ENCODE measurements at regions not wholly inside any gene's neighbourhood (a gene's known extent, or its start where the extent isn't known, plus 50 kb on each side); places are given as distances from the start of the nearest gene placed in this dataset.

- Histone ChIP-seq H3K4me3 (no peak overlapping the region), H3K79me2 (ENCODE audit: low read depth) (no peaks in the 10 kb centered on the region), H4K20me1 (ENCODE audit: insufficient read depth) (no peaks in the 10 kb centered on the region), H3K9me3 (ENCODE audit: insufficient read depth, low read depth) (no peaks in the 10 kb centered on the region), H3K27ac (no peak overlapping the region), H3K4me2 (no peak overlapping the region), H2AFZ (no peak overlapping the region), H3K4me1 (replicated peaks; ENCODE audit: insufficient read depth) (no peaks in the 10 kb centered on the region), H3K9me2 (ENCODE audit: insufficient read depth) (no peaks in the 10 kb centered on the region), H3K36me3 (ENCODE audit: low read depth) (no peaks in the 10 kb centered on the region), H3F3A (ENCODE audit: insufficient read depth, low read depth) (no peaks in the 10 kb centered on the region), H3K27me3 (ENCODE audit: insufficient read depth, low read depth) (no peaks in the 10 kb centered on the region)
- no peak for DNase-seq
- POLR2A ChIA-PET (ENCODE audit: unreplicated experiment), result no interaction called here
- CTCF ChIA-PET, result interaction anchor here (0.5 kb wide), 2 partner anchors 249 to 612 kb away, joined by 3 to 7 read pairs; no protein-coding TSS in a partner anchor
- no TSS peak for BruUV-seq (replicated peaks)
- intact Hi-C loops (cut with micrococcal nuclease; ENCODE audit: unreplicated experiment), result no loop called here
- no peak for TF ChIP-seq EZH2 (IDR thresholded peaks at IDR 0.05; ENCODE audit: low read depth)
- TF ChIP-seq, protein P1, sequence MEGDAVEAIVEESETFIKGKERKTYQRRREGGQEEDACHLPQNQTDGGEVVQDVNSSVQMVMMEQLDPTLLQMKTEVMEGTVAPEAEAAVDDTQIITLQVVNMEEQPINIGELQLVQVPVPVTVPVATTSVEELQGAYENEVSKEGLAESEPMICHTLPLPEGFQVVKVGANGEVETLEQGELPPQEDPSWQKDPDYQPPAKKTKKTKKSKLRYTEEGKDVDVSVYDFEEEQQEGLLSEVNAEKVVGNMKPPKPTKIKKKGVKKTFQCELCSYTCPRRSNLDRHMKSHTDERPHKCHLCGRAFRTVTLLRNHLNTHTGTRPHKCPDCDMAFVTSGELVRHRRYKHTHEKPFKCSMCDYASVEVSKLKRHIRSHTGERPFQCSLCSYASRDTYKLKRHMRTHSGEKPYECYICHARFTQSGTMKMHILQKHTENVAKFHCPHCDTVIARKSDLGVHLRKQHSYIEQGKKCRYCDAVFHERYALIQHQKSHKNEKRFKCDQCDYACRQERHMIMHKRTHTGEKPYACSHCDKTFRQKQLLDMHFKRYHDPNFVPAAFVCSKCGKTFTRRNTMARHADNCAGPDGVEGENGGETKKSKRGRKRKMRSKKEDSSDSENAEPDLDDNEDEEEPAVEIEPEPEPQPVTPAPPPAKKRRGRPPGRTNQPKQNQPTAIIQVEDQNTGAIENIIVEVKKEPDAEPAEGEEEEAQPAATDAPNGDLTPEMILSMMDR (conservative IDR thresholded peaks at IDR 0.05), result no peak
Measured at GRCh38 chr2:12075603-12076002, 329.2 kb downstream of the LPIN1 start.

- Histone ChIP-seq H3K9me3 (ENCODE audit: insufficient read depth, low read depth) (no peaks in the 10 kb centered on the region), H3K27me3 (ENCODE audit: insufficient read depth, low read depth) (no peaks in the 10 kb centered on the region), H4K20me1 (ENCODE audit: insufficient read depth) (no peaks in the 10 kb centered on the region), H3K36me3 (ENCODE audit: low read depth) (no peaks in the 10 kb centered on the region), H2AFZ (no peak overlapping the region), H3K4me3 (no peak overlapping the region), H3K27ac (no peak overlapping the region), H3K4me1 (replicated peaks; ENCODE audit: insufficient read depth) (no peaks in the 10 kb centered on the region), H3K4me2 (no peak overlapping the region), H3K9me2 (ENCODE audit: insufficient read depth) (no peaks in the 10 kb centered on the region), H3K79me2 (ENCODE audit: low read depth) (no peaks in the 10 kb centered on the region), H3F3A (ENCODE audit: insufficient read depth, low read depth) (no peaks in the 10 kb centered on the region)
- TF ChIP-seq EZH2 (IDR thresholded peaks at IDR 0.05; ENCODE audit: low read depth), result no peak
- TF ChIP-seq, protein P1 (conservative IDR thresholded peaks at IDR 0.05), result no peak
- BruUV-seq (replicated peaks), result no TSS peak
- ChIA-PET CTCF (no interaction called here), POLR2A (ENCODE audit: unreplicated experiment) (interaction anchor here (0.6 kb wide), 1 partner anchor 876 kb away, joined by 6 read pairs; no protein-coding TSS in a partner anchor)
- intact Hi-C loops (cut with micrococcal nuclease; ENCODE audit: unreplicated experiment), result no loop called here
- no peak for DNase-seq
Measured at GRCh38 chr2:12076810-12077209, 330.4 kb downstream of the LPIN1 start.

DNA sequence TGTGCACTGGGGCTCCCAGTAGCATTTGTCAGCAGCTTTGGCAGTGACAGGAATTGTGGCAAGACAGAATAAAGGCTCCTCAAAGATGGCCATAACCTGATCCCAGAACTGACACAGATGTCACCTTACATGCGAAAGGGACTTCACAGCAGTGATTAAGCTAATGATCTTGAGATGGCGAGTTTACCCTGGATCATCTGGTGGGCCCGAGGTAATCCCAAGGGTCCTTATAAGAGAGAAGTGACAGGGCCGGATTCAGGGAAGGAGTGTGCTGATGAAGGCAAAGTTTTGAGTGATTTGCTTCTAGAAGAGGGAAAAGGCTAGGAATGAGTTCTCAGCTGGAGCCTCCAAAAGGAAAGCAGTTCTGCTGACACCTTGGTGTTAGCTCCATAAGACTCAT lies 333.9 kb downstream of the LPIN1 start:
- CTCF ChIA-PET, result no interaction called here
- POLR2A ChIA-PET (ENCODE audit: unreplicated experiment), result no interaction called here
- Histone ChIP-seq H3K36me3 (ENCODE audit: low read depth) (no peaks in the 10 kb centered on the region), H3K4me3 (no peak overlapping the region), H3K4me1 (replicated peaks; ENCODE audit: insufficient read depth) (no peaks in the 10 kb centered on the region), H3K27me3 (ENCODE audit: insufficient read depth, low read depth) (no peaks in the 10 kb centered on the region), H3K9me3 (ENCODE audit: insufficient read depth, low read depth) (no peaks in the 10 kb centered on the region), H3K9me2 (ENCODE audit: insufficient read depth) (no peaks in the 10 kb centered on the region), H3F3A (ENCODE audit: insufficient read depth, low read depth) (no peaks in the 10 kb centered on the region), H4K20me1 (ENCODE audit: insufficient read depth) (no peaks in the 10 kb centered on the region), H2AFZ (no peak overlapping the region), H3K27ac (no peak overlapping the region), H3K79me2 (ENCODE audit: low read depth) (no peaks in the 10 kb centered on the region), H3K4me2 (no peak overlapping the region)
- no peak for DNase-seq
- intact Hi-C loops (cut with micrococcal nuclease; ENCODE audit: unreplicated experiment), result no loop called here
- no peak for TF ChIP-seq EZH2 (IDR thresholded peaks at IDR 0.05; ENCODE audit: low read depth)
- TF ChIP-seq, protein P1 (conservative IDR thresholded peaks at IDR 0.05), result no peak
- no TSS peak for BruUV-seq (replicated peaks)
